Calu3 (cell line): ENCODE measurements at regions not wholly inside any gene's neighbourhood (a gene's known extent, or its start where the extent isn't known, plus 50 kb on each side); places are given as distances from the start of the nearest gene placed in this dataset.

Experiments
- BruUV-seq: library from RNA; stranded (reverse); fragments of 400-500 nt; replicated peaks from 2 replicates; lab custom pipeline; 2021; lab: Mats Ljungman, UMichigan
- CTCF ChIA-PET: fragments of 300-600 bp; sonication (Branson Sonifier 250); formaldehyde crosslinking; loops from one replicate; lab custom pipeline; 2022; ENCODE audit warnings: antibody characterized with exemption; lab: Charles Lee
- DNase-seq: peaks from one replicate; pipeline ENCODE4 v3.0.0; 2022
- H3K27ac Mint-ChIP-seq: one replicate; pipeline ENCODE4 v1.8.0; 2022; ENCODE audit warnings: mixed read lengths; ENCODE audit not compliant: unreplicated experiment
- H3K27me3 Mint-ChIP-seq: one replicate; pipeline ENCODE4 v1.8.0; 2022; ENCODE audit warnings: mixed read lengths; ENCODE audit not compliant: unreplicated experiment
- H3K36me3 Mint-ChIP-seq: one replicate; pipeline ENCODE4 v1.8.0; 2022; ENCODE audit warnings: mild to moderate bottlenecking, moderate library complexity, mixed read lengths; ENCODE audit not compliant: insufficient read depth, unreplicated experiment
- H3K4me1 Mint-ChIP-seq: one replicate; pipeline ENCODE4 v1.8.0; 2022; ENCODE audit warnings: mild to moderate bottlenecking, low read depth, mixed read lengths; ENCODE audit not compliant: unreplicated experiment
- H3K4me3 Mint-ChIP-seq: one replicate; pipeline ENCODE4 v1.8.0; 2022; ENCODE audit warnings: mild to moderate bottlenecking, low read depth, moderate library complexity, mixed read lengths; ENCODE audit not compliant: unreplicated experiment
- H3K9me3 Mint-ChIP-seq: one replicate; pipeline ENCODE4 v1.8.0; 2022; ENCODE audit warnings: low read depth, mixed read lengths; ENCODE audit not compliant: unreplicated experiment
- intact Hi-C: fragments of 100-400 bp; cut with micrococcal nuclease; formaldehyde crosslinking; loops from one replicate; pipeline ENCODE4 v1.10.0; 2022; ENCODE audit not compliant: unreplicated experiment
- TF ChIP-seq, protein P1 (sequence below): fragments of 200-600 bp; IDR thresholded peaks from one replicate; pipeline ENCODE4 v1.8.0; 2022; ENCODE audit warnings: antibody characterized with exemption; ENCODE audit not compliant: unreplicated experiment

DNA sequence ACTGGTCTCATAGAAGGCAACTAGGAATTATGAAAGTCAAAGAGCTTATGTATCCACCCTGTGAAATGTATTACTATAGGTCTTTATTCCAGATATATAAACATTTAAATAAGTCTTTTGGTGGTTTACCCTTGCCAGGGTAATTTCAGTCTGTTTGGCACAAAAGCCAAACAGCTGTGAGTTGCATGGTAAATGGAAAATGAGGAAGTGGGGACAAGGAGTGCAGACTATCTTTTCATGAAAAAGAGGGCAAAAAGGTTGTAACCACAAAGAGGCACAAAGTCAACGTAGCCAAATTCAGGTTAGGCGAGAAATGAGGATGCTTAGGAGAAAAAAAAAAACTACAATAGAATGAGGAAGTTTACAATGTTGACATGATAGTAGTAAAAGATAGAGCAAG lies 492.3 kb upstream of the PRMT6 start:
- TF ChIP-seq, protein P1, sequence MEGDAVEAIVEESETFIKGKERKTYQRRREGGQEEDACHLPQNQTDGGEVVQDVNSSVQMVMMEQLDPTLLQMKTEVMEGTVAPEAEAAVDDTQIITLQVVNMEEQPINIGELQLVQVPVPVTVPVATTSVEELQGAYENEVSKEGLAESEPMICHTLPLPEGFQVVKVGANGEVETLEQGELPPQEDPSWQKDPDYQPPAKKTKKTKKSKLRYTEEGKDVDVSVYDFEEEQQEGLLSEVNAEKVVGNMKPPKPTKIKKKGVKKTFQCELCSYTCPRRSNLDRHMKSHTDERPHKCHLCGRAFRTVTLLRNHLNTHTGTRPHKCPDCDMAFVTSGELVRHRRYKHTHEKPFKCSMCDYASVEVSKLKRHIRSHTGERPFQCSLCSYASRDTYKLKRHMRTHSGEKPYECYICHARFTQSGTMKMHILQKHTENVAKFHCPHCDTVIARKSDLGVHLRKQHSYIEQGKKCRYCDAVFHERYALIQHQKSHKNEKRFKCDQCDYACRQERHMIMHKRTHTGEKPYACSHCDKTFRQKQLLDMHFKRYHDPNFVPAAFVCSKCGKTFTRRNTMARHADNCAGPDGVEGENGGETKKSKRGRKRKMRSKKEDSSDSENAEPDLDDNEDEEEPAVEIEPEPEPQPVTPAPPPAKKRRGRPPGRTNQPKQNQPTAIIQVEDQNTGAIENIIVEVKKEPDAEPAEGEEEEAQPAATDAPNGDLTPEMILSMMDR = no peak
- H3K9me3 Mint-ChIP-seq = peaks cover 2% of the 10 kb centered on the region
- no TSS peak for BruUV-seq
- H3K27me3 Mint-ChIP-seq = no peaks in the 10 kb centered on the region
- DNase-seq = no peak
- no peak overlapping the region for H3K4me3 Mint-ChIP-seq
- H3K36me3 Mint-ChIP-seq = no peaks in the 10 kb centered on the region
- CTCF ChIA-PET = interaction anchor here (0.7 kb wide), 1 partner anchor 212 kb away, joined by 4 read pairs; no protein-coding TSS in a partner anchor
- H3K4me1 Mint-ChIP-seq = no peaks in the 10 kb centered on the region
- H3K27ac Mint-ChIP-seq = no peak overlapping the region
- intact Hi-C loops = no loop called here

DNA sequence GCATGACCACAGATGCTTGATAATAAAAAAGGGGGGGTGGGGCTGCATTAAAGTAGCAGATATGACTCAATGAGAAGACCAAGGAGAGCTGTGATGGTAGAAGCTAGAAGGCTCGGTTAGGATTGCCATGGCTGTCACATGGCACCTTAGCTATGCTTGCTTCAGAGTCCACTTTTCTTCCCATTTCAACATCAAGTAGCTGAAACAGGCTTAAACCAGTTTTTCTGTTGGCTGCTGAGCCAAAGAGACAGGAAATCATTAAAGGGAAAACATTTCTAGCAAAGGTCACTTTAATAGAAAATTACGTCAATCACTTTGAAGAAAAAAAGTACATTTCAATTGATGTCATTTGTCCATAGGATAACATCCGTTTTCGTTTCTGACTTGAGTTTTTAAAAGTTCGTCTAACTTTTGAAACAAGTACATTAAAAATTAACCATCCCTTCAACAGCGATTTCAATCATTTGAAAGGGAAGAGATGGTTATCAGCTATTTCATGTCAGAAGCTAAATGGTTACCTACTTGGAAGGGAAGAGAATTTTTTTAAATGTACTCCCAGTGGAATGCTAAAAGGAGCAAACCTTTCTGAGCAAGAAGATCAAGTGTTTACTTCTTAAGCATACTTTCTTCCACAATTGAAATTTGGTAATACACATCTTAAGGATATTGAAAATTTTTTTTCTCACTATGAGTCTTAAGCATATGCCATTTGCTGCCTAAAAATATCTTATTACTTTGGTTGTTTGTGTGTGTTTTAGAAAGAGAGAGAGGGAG lies 488.1 kb upstream of the PRMT6 start:
- TF ChIP-seq, protein P1 = no peak
- Mint-ChIP-seq H3K4me3 (no peak overlapping the region), H3K27ac (no peak overlapping the region), H3K36me3 (no peaks in the 10 kb centered on the region), H3K27me3 (no peaks in the 10 kb centered on the region), H3K9me3 (no peaks in the 10 kb centered on the region), H3K4me1 (no peaks in the 10 kb centered on the region)
- peak; percentile 4 for DNase-seq
- no TSS peak for BruUV-seq
- CTCF ChIA-PET = interaction anchor here (0.6 kb wide), 1 partner anchor 36 kb away, joined by 3 read pairs; no protein-coding TSS in a partner anchor
- intact Hi-C loops = no loop called here

DNA sequence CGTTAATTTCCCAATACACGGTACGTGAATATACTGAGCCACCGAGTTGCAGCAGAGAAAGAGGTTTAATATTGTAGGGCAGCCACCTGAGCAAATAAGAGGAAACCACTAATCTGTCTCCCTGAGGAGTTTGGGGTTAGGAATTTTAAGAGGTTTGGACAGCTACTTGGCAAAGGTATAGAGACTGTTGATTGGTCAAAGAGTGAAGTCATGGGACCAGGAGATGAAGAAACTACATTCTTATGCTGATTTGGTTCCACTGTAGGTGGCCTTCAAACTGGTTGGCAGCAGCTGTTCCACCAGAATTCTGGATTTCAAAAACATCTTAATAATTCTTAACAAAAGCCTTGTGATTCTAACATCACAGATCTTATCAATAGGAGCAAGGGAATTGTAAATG lies 485.4 kb upstream of the PRMT6 start:
- BruUV-seq = no TSS peak
- H3K9me3 Mint-ChIP-seq = no peaks in the 10 kb centered on the region
- DNase-seq = no peak
- H3K27ac Mint-ChIP-seq = no peak overlapping the region
- no peak overlapping the region for H3K4me3 Mint-ChIP-seq
- no peaks in the 10 kb centered on the region for H3K4me1 Mint-ChIP-seq
- intact Hi-C loops = no loop called here
- H3K36me3 Mint-ChIP-seq = no peaks in the 10 kb centered on the region
- TF ChIP-seq, protein P1 = no peak
- no peaks in the 10 kb centered on the region for H3K27me3 Mint-ChIP-seq
- CTCF ChIA-PET = no interaction called here

DNA sequence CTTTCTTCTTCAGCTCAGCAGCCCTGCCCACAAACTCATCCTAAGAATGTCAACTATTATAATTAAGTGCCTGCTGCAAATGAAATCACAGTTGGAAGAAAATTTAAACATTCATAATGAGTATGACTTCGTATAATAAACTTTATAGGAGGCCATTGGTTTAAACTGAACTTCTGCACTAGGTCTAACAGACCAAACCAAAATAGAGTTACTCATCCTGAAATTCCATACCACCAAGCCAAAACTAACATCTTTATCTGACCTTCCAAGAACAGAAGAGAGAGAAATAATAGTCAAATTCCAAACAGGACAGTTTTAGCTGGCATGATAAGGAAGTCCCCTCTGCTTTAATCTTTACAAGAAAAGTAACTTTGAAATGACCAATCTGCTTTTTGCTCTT lies 472.4 kb upstream of the PRMT6 start:
- CTCF ChIA-PET = no interaction called here
- intact Hi-C loops = no loop called here
- no TSS peak for BruUV-seq
- H3K27ac Mint-ChIP-seq = no peak overlapping the region
- H3K36me3 Mint-ChIP-seq = no peaks in the 10 kb centered on the region
- no peaks in the 10 kb centered on the region for H3K4me1 Mint-ChIP-seq
- H3K4me3 Mint-ChIP-seq = no peak overlapping the region
- no peak for DNase-seq
- no peaks in the 10 kb centered on the region for H3K27me3 Mint-ChIP-seq
- TF ChIP-seq, protein P1 = no peak
- H3K9me3 Mint-ChIP-seq = peaks cover 4% of the 10 kb centered on the region
